ENCODE measurements at regions not wholly inside any gene's neighbourhood (a gene's known extent, or its start where the extent isn't known, plus 50 kb on each side); places are given as distances from the start of the nearest gene placed in this dataset.

DNA sequence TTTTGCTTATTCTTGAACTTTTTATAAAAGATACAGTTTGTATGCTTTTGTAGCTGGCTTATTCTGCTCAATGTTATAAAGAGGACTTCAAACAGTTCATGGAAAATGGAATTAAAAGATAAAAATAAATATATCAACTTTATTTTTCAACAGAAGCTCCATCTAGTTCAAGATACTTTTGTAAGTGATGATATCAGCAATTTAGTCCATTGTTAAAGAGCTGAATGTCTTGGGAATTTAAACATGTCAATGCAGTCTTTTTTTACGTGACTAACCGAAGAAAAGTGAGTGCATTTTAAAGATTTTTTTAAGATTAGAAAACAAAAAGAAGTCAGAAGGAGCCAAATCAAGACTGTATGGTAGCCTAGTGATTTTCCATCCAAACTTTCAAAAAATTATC, 85.4 kb upstream of the CHST9 start:
- Histone ChIP-seq H2BK15ac (ENCODE audit: low read depth, low read length) (no peak overlapping the region), H2AFZ (ENCODE audit: low read length) (no peak overlapping the region), H3K4me1 (ENCODE audit: insufficient read depth, low read length) (no peaks in the 10 kb centered on the region), H3K18ac (ENCODE audit: insufficient read length, low read depth, low read length) (no peak overlapping the region), H3K27ac (ENCODE audit: insufficient read length, low read depth, low read length) (no peak overlapping the region), H4K5ac (ENCODE audit: insufficient read length, low read depth, low read length) (no peak overlapping the region), H4K91ac (ENCODE audit: insufficient read length, low read depth, low read length) (no peak overlapping the region), H3K27me3 (ENCODE audit: insufficient read depth, low read length) (no peaks in the 10 kb centered on the region), H3K4ac (ENCODE audit: low read depth, low read length) (no peak overlapping the region), H3K14ac (ENCODE audit: insufficient read depth, low read length) (no peak overlapping the region), H3K9me3 (ENCODE audit: control insufficient read depth, low read depth, low read length) (peaks cover 6% of the 10 kb centered on the region), H3K4me2 (ENCODE audit: insufficient read depth, insufficient read length, low read length) (no peak overlapping the region), H4K8ac (replicated peaks; ENCODE audit: insufficient read length, low read depth, low read length) (no peak overlapping the region), H3K79me2 (ENCODE audit: insufficient read depth, low read length) (no peaks in the 10 kb centered on the region), H2AK5ac (ENCODE audit: insufficient read length, low read length) (no peak overlapping the region), H4K20me1 (ENCODE audit: control insufficient read depth, insufficient read depth, insufficient read length) (no peaks in the 10 kb centered on the region), H2BK5ac (ENCODE audit: insufficient read length, low read length) (no peak overlapping the region), H3K23me2 (ENCODE audit: insufficient read length, low read depth, low read length, poor library complexity, severe bottlenecking) (no peaks in the 10 kb centered on the region), H3K56ac (ENCODE audit: insufficient read length, low read depth, low read length) (no peak overlapping the region), H2BK12ac (ENCODE audit: insufficient read length, low read depth, low read length) (no peak overlapping the region), H3K23ac (ENCODE audit: insufficient read length, low read depth, low read length) (no peak overlapping the region), H3T11ph (ENCODE audit: low read length) (no peak overlapping the region), H2BK120ac (ENCODE audit: low read depth, low read length, poor library complexity, severe bottlenecking) (no peak overlapping the region), H3K9ac (ENCODE audit: extremely low read depth, insufficient read length, low read length) (no peak overlapping the region), H2BK20ac (ENCODE audit: low read depth, low read length, poor library complexity, severe bottlenecking) (no peak overlapping the region), H3K79me1 (ENCODE audit: insufficient read depth, low read depth, low read length, poor library complexity, severe bottlenecking) (no peaks in the 10 kb centered on the region)
- no peaks in the 10 kb centered on the region for H3K27me3 Mint-ChIP-seq (ENCODE audit: low read depth)
- no peak overlapping the region for H3K4me3 Mint-ChIP-seq
- DNase-seq = no peak
- TF ChIP-seq, protein P1, sequence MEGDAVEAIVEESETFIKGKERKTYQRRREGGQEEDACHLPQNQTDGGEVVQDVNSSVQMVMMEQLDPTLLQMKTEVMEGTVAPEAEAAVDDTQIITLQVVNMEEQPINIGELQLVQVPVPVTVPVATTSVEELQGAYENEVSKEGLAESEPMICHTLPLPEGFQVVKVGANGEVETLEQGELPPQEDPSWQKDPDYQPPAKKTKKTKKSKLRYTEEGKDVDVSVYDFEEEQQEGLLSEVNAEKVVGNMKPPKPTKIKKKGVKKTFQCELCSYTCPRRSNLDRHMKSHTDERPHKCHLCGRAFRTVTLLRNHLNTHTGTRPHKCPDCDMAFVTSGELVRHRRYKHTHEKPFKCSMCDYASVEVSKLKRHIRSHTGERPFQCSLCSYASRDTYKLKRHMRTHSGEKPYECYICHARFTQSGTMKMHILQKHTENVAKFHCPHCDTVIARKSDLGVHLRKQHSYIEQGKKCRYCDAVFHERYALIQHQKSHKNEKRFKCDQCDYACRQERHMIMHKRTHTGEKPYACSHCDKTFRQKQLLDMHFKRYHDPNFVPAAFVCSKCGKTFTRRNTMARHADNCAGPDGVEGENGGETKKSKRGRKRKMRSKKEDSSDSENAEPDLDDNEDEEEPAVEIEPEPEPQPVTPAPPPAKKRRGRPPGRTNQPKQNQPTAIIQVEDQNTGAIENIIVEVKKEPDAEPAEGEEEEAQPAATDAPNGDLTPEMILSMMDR (conservative IDR thresholded peaks at IDR 0.05) = no peak
- no CpG with 5 or more reads among the region's 2 CpGs for WGBS (ENCODE audit: extremely low coverage, insufficient read length, low lambda C conversion rate)
- no peaks in the 10 kb centered on the region for H3K4me1 Mint-ChIP-seq
- H3K36me3 Mint-ChIP-seq (ENCODE audit: insufficient read depth in 1 of 3, low read depth in 3 of 3) = peaks cover 0 to 12% (median 3%) of the 10 kb centered on the region in 3 experiments; a peak in 4 of 7 replicates
- no peak overlapping the region for H3K27ac Mint-ChIP-seq
- H3K9me3 Mint-ChIP-seq = peaks cover 15 to 16% of the 10 kb centered on the region in 2 experiments
